Mucosa of descending colon (tissue), 3 donors: ENCODE measurements at regions not wholly inside any gene's neighbourhood (a gene's known extent, or its start where the extent isn't known, plus 50 kb on each side); places are given as distances from the start of the nearest gene placed in this dataset.

ENCODE experiments used
- ATAC-seq: fragments of 200-7000 bp; cut with Tn5 transposase; one replicate; pipeline ENCODE4 v1.9.1; 2020; ENCODE audit warnings: mild to moderate bottlenecking, moderate library complexity
- DNase-seq, 3 donors: peaks; one replicate each; pipeline ENCODE4 v3.0.0-alpha.2; 2020
- H3K36me3 ChIP-seq: fragments of 200-600 bp; one replicate; pipeline ENCODE4 v1.8.0; 2021; ENCODE audit warnings: low read depth, mild to moderate bottlenecking
- H3K4me1 ChIP-seq: fragments of 200-600 bp; one replicate; pipeline ENCODE4 v1.8.0; 2021; ENCODE audit warnings: low read depth, mild to moderate bottlenecking
- H3K4me3 ChIP-seq: fragments of 200-600 bp; one replicate; pipeline ENCODE4 v1.8.0; 2021; ENCODE audit warnings: mild to moderate bottlenecking
- H3K9me3 ChIP-seq: fragments of 200-600 bp; one replicate; pipeline ENCODE4 v1.8.0; 2021; ENCODE audit warnings: mild to moderate bottlenecking
- intact Hi-C, 2 donors: fragments of 100-400 bp; cut with DNase I in 1 of 2; cut with micrococcal nuclease in 1 of 2; formaldehyde crosslinking; loops; one replicate each; pipeline versions ENCODE4 v1.11.0 to v1.11.1; 2022; cut with DNase I, micrococcal nuclease
- TF ChIP-seq, protein P1 (sequence below): fragments of 200-600 bp; IDR thresholded peaks from one replicate; pipeline ENCODE4 v1.8.0; 2022; ENCODE audit warnings: antibody characterized with exemption, mild to moderate bottlenecking
- donor health status: DM: no; HTN: no; CAD: no; lungs with moderate emphysema.
- donor health status: DM: no; HTN: no; CAD: no.
- donor health status: DM: no; HTN: yes; CAD: no.

DNA sequence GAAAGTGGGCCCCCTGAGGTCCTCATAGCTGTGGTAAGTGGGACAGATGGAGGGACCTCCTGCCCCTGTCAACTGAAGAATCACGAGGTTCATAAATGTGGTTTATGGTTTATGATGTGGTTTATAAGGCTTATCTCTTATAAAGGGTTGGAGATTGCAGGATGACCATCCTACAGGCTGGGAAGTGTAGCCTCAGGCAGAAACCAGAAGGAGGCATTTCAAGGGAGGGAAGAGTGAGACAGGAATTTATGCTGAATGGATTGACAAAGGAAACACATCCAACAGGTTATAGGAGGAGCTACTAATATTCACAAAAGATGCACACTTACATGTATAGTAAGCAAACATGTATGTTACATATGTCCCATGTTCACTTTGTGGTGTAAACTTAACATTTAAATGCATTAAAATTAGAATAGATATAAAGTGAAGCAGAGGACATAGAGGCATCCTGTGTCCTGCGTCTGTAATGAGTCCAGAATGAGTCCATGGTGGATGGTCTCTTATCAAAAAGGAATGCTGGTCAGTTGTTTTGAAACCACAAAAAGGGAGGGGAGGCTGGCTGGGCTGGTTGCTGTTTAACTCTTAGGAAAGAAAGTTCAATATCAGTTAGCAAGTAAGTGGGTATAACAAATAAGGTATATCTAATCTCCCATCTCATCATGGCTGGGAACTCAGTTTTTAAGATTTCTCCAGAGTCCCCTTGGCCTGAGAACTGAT, 149.0 kb upstream of the RMST start:
- ATAC-seq = no peak

DNA sequence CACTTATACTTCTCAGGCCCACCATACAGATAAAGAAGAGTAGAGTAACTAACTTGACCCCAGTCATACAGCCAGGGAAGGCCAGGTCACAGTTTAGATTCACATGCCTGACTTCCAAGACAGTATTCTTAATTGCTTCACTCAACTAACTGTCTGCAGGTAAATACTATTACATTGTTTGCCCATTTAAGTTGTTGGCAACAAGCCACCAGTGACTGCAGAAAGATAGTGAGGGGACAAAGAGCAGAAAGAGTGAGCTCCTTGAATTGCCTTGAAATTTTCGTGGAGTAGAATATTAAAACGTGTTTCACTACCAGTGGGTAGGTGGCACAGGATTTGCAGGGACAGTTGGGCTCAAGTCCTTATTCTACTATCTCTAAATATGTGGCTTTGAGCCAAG, 146.3 kb upstream of the RMST start:
- Histone ChIP-seq H3K36me3 (no peaks in the 10 kb centered on the region), H3K4me1 (no peaks in the 10 kb centered on the region), H3K4me3 (no peak overlapping the region), H3K9me3 (no peaks in the 10 kb centered on the region)
- TF ChIP-seq, protein P1, sequence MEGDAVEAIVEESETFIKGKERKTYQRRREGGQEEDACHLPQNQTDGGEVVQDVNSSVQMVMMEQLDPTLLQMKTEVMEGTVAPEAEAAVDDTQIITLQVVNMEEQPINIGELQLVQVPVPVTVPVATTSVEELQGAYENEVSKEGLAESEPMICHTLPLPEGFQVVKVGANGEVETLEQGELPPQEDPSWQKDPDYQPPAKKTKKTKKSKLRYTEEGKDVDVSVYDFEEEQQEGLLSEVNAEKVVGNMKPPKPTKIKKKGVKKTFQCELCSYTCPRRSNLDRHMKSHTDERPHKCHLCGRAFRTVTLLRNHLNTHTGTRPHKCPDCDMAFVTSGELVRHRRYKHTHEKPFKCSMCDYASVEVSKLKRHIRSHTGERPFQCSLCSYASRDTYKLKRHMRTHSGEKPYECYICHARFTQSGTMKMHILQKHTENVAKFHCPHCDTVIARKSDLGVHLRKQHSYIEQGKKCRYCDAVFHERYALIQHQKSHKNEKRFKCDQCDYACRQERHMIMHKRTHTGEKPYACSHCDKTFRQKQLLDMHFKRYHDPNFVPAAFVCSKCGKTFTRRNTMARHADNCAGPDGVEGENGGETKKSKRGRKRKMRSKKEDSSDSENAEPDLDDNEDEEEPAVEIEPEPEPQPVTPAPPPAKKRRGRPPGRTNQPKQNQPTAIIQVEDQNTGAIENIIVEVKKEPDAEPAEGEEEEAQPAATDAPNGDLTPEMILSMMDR = no peak
- no peak for ATAC-seq
- DNase-seq = no peak
- intact Hi-C loops = no loop called here

More for the DNA sequence above, 149.0 kb upstream of the RMST start:
- no peak for DNase-seq
- Histone ChIP-seq H3K4me1 (no peaks in the 10 kb centered on the region), H3K36me3 (no peaks in the 10 kb centered on the region), H3K9me3 (no peaks in the 10 kb centered on the region), H3K4me3 (no peak overlapping the region)
- intact Hi-C loops = no loop called here
- TF ChIP-seq, protein P1 = no peak

DNA sequence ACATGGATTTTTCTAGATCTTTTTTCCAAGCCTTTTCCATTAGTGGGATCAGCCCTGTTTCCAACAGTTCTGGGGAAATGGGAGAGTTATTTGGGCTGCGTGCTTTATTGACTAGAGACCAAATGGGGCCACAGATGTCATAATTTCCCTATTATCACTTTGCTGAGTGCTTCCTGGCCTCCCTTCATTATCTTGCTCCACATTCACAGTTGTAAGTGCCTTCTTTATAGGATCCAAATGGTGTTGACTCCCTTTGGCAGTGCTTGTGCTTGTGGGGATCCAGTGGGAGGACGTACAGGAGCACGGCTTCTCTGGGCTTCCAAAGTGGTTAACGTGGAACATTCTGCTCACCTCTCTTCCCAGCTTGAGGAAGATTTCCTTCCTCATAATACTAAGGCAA, 141.0 kb upstream of the RMST start:
- H3K9me3 ChIP-seq = no peaks in the 10 kb centered on the region
- intact Hi-C loops = no loop called here
- DNase-seq (no peak), ATAC-seq (no peak)
- no peaks in the 10 kb centered on the region for H3K36me3 ChIP-seq
- TF ChIP-seq, protein P1 = no peak
- H3K4me3 ChIP-seq = no peak overlapping the region
- H3K4me1 ChIP-seq = no peaks in the 10 kb centered on the region

DNA sequence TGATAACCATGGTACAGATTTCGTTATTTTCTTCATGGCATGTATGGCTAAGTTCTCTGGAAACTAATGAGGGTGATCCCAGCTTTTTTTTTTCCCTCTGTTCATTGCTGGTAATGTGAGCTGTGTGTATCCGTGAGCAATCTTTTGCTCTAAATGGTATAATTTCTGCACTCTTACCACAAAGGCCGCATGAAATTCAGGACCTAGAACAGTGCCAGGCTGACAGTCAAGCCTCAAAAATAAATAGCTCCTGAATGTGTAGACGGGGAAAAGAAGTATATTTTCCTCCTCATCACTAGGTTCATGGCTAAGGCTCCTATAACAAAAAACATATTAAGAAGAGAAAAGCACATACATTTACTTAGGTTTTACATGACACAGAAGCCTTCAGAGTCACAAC, 140.2 kb upstream of the RMST start:
- no peak for ATAC-seq

DNA sequence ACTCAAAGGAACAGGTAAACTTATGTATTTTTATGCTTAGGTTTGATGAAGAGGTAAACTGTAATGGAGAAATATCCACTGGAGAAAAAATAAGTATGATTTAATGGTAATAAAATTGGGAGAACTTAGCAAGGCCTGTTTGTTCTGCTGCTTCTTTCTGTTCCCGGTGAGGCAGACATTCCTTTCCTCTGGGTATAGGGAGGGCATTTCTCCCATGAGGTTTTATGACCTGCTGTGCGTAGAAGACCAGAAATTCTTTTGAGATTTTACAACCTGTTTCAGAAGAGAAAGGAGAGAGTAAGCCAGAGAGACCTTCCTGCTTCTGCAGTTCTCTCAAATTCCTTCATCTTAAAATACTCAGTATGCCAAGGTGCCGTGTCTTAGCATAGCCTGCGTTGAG, 139.4 kb upstream of the RMST start:
- Histone ChIP-seq H3K9me3 (no peaks in the 10 kb centered on the region), H3K4me3 (no peak overlapping the region), H3K36me3 (no peaks in the 10 kb centered on the region), H3K4me1 (no peaks in the 10 kb centered on the region)
- DNase-seq (no peak), ATAC-seq (no peak)
- TF ChIP-seq, protein P1 = no peak
- intact Hi-C loops = no loop called here

More for the DNA sequence above, 140.2 kb upstream of the RMST start:
- intact Hi-C loops = no loop called here
- no peak overlapping the region for H3K4me3 ChIP-seq
- no peak for DNase-seq
- no peaks in the 10 kb centered on the region for H3K36me3 ChIP-seq
- TF ChIP-seq, protein P1 = no peak
- H3K4me1 ChIP-seq = no peaks in the 10 kb centered on the region
- H3K9me3 ChIP-seq = no peaks in the 10 kb centered on the region

DNA sequence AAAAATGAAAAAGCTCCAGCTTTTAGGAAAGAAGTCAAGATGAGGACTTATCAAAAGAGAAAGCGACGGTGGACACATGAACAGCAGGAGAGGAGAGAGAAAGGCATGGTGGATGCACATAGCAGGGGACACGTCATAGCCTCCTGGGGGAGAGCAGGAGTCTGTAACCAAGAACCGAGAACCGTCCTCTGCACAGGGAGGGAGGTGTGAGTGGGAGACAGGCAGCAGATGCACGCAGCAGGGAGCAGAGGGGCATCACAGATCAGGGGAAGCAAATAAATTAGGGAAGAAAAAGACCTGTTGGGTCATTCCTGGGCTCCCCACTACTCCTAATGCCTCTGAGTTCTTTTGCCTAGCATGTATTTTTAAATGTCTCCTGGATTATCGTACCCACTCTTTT, 138.1 kb upstream of the RMST start:
- Histone ChIP-seq H3K36me3 (no peaks in the 10 kb centered on the region), H3K4me3 (no peak overlapping the region), H3K4me1 (no peaks in the 10 kb centered on the region), H3K9me3 (no peaks in the 10 kb centered on the region)
- no peak for DNase-seq
- ATAC-seq = no peak
- intact Hi-C loops = no loop called here
- TF ChIP-seq, protein P1 = no peak
